Activated T-cell treated with anti-CD3 and anti-CD28 coated beads, Interleukin-2, amount 50 U/mL, for 4 hours (primary cell): ENCODE measurements at regions not wholly inside any gene's neighbourhood (a gene's known extent, or its start where the extent isn't known, plus 50 kb on each side); places are given as distances from the start of the nearest gene placed in this dataset.

Experiments used
- ATAC-seq, 2 donors: fragments of 200-7000 bp; cut with Tn5 transposase; one replicate each; pipeline ENCODE4 v1.10.0; 2021
- DNase-seq: peaks from one replicate; pipeline ENCODE4 v3.0.0-alpha.2; 2020
- H3K27me3 Mint-ChIP-seq: one replicate; pipeline ENCODE4 v1.8.0; 2021; ENCODE audit warnings: low read depth, mixed read lengths
- H3K36me3 Mint-ChIP-seq: one replicate; pipeline ENCODE4 v1.8.0; 2022; ENCODE audit warnings: mixed read lengths; ENCODE audit not compliant: insufficient read depth
- H3K4me1 Mint-ChIP-seq: one replicate; pipeline ENCODE4 v1.8.0; 2021; ENCODE audit warnings: low read depth, mixed read lengths
- H3K4me3 Mint-ChIP-seq: one replicate; pipeline ENCODE4 v1.8.0; 2021; ENCODE audit warnings: mild to moderate bottlenecking, moderate library complexity, mixed read lengths
- H3K9me3 Mint-ChIP-seq: one replicate; pipeline ENCODE4 v1.8.0; 2021; ENCODE audit warnings: mixed read lengths

GRCh38 chr3:86629511-86629910 lies 361.4 kb downstream of the VGLL3 start:
- Mint-ChIP-seq H3K9me3 (peaks cover 3% of the 10 kb centered on the region), H3K4me1 (no peaks in the 10 kb centered on the region), H3K36me3 (no peaks in the 10 kb centered on the region), H3K4me3 (no peak overlapping the region), H3K27me3 (no peaks in the 10 kb centered on the region)
- no peak for ATAC-seq
- DNase-seq = no peak

GRCh38 chr3:86624192-86624591 lies 366.8 kb downstream of the VGLL3 start:
- H3K4me1 Mint-ChIP-seq = no peaks in the 10 kb centered on the region
- peaks cover 6% of the 10 kb centered on the region for H3K9me3 Mint-ChIP-seq
- H3K27me3 Mint-ChIP-seq = no peaks in the 10 kb centered on the region
- H3K4me3 Mint-ChIP-seq = no peak overlapping the region
- ATAC-seq (no peak), DNase-seq (no peak)
- H3K36me3 Mint-ChIP-seq = no peaks in the 10 kb centered on the region

GRCh38 chr3:86618706-86619105 lies 372.2 kb downstream of the VGLL3 start:
- peaks cover 19% of the 10 kb centered on the region for H3K9me3 Mint-ChIP-seq
- H3K27me3 Mint-ChIP-seq = no peaks in the 10 kb centered on the region
- H3K36me3 Mint-ChIP-seq = no peaks in the 10 kb centered on the region
- DNase-seq (no peak), ATAC-seq (no peak)
- no peaks in the 10 kb centered on the region for H3K4me1 Mint-ChIP-seq
- no peak overlapping the region for H3K4me3 Mint-ChIP-seq

- Mint-ChIP-seq H3K36me3 (no peaks in the 10 kb centered on the region), H3K9me3 (peaks cover 9% of the 10 kb centered on the region), H3K4me1 (no peaks in the 10 kb centered on the region), H3K4me3 (no peak overlapping the region), H3K27me3 (no peaks in the 10 kb centered on the region)
- no peak for ATAC-seq
- DNase-seq = no peak
Measured at GRCh38 chr3:86605166-86605565, 385.8 kb downstream of the VGLL3 start.

GRCh38 chr3:86595696-86596095 lies 395.3 kb downstream of the VGLL3 start:
- Mint-ChIP-seq H3K9me3 (peaks cover 18% of the 10 kb centered on the region), H3K27me3 (no peaks in the 10 kb centered on the region)

GRCh38 chr3:86594838-86595237 lies 396.1 kb downstream of the VGLL3 start:
- Mint-ChIP-seq H3K4me1 (no peaks in the 10 kb centered on the region), H3K27me3 (no peaks in the 10 kb centered on the region), H3K9me3 (peaks cover 14% of the 10 kb centered on the region), H3K36me3 (no peaks in the 10 kb centered on the region), H3K4me3 (no peak overlapping the region)
- DNase-seq (no peak), ATAC-seq (no peak)

More at GRCh38 chr3:86595696-86596095, 395.3 kb downstream of the VGLL3 start:
- Mint-ChIP-seq H3K36me3 (no peaks in the 10 kb centered on the region), H3K4me3 (no peak overlapping the region), H3K4me1 (no peaks in the 10 kb centered on the region)
- no peak for ATAC-seq
- DNase-seq = no peak

- Mint-ChIP-seq H3K27me3 (no peaks in the 10 kb centered on the region), H3K36me3 (no peaks in the 10 kb centered on the region), H3K4me1 (no peaks in the 10 kb centered on the region), H3K9me3 (peaks cover 28% of the 10 kb centered on the region), H3K4me3 (no peak overlapping the region)
- no peak for ATAC-seq
- DNase-seq = no peak
Measured at GRCh38 chr3:86578071-86578470, 412.9 kb downstream of the VGLL3 start.

GRCh38 chr3:86563400-86563970 lies 427.5 kb downstream of the VGLL3 start:
- H3K4me1 Mint-ChIP-seq = no peaks in the 10 kb centered on the region
- DNase-seq (no peak), ATAC-seq (no peak)
- H3K9me3 Mint-ChIP-seq = peaks cover 5% of the 10 kb centered on the region
- no peaks in the 10 kb centered on the region for H3K36me3 Mint-ChIP-seq
- H3K4me3 Mint-ChIP-seq = no peak overlapping the region
- no peaks in the 10 kb centered on the region for H3K27me3 Mint-ChIP-seq

GRCh38 chr3:86562090-86562489 lies 428.9 kb downstream of the VGLL3 start:
- H3K9me3 Mint-ChIP-seq = peaks cover 6% of the 10 kb centered on the region
- no peaks in the 10 kb centered on the region for H3K4me1 Mint-ChIP-seq
- no peak overlapping the region for H3K4me3 Mint-ChIP-seq
- H3K27me3 Mint-ChIP-seq = no peaks in the 10 kb centered on the region
- no peaks in the 10 kb centered on the region for H3K36me3 Mint-ChIP-seq
- ATAC-seq (no peak), DNase-seq (no peak)

- no peak overlapping the region for H3K4me3 Mint-ChIP-seq
- no peaks in the 10 kb centered on the region for H3K4me1 Mint-ChIP-seq
- DNase-seq = no peak
- ATAC-seq = no peak
- no peaks in the 10 kb centered on the region for H3K36me3 Mint-ChIP-seq
- H3K9me3 Mint-ChIP-seq = peaks cover 6% of the 10 kb centered on the region
- H3K27me3 Mint-ChIP-seq = no peaks in the 10 kb centered on the region
Measured at GRCh38 chr3:86561215-86561614, 429.7 kb downstream of the VGLL3 start.

- ATAC-seq = no peak
- H3K9me3 Mint-ChIP-seq = peaks cover 9% of the 10 kb centered on the region
- no peaks in the 10 kb centered on the region for H3K27me3 Mint-ChIP-seq
- H3K4me3 Mint-ChIP-seq = no peak overlapping the region
- no peaks in the 10 kb centered on the region for H3K4me1 Mint-ChIP-seq
- H3K36me3 Mint-ChIP-seq = no peaks in the 10 kb centered on the region
- no peak for DNase-seq
Measured at GRCh38 chr3:86554383-86554782, 436.6 kb downstream of the VGLL3 start.

GRCh38 chr3:86547692-86548091 lies 443.3 kb downstream of the VGLL3 start:
- Mint-ChIP-seq H3K9me3 (peaks cover 6% of the 10 kb centered on the region), H3K36me3 (no peaks in the 10 kb centered on the region)
- no peak for ATAC-seq

GRCh38 chr3:86537171-86537570 lies 453.8 kb downstream of the VGLL3 start:
- no peaks in the 10 kb centered on the region for H3K4me1 Mint-ChIP-seq
- no peaks in the 10 kb centered on the region for H3K36me3 Mint-ChIP-seq
- no peaks in the 10 kb centered on the region for H3K27me3 Mint-ChIP-seq
- DNase-seq (no peak), ATAC-seq (no peak)
- peaks cover 12% of the 10 kb centered on the region for H3K9me3 Mint-ChIP-seq
- no peak overlapping the region for H3K4me3 Mint-ChIP-seq

More at GRCh38 chr3:86547692-86548091, 443.3 kb downstream of the VGLL3 start:
- H3K4me3 Mint-ChIP-seq = no peak overlapping the region
- H3K4me1 Mint-ChIP-seq = no peaks in the 10 kb centered on the region
- DNase-seq = no peak
- no peaks in the 10 kb centered on the region for H3K27me3 Mint-ChIP-seq

GRCh38 chr3:86519819-86520218 lies 471.1 kb downstream of the VGLL3 start:
- ATAC-seq (no peak), DNase-seq (no peak)
- no peaks in the 10 kb centered on the region for H3K4me1 Mint-ChIP-seq
- no peaks in the 10 kb centered on the region for H3K36me3 Mint-ChIP-seq
- no peak overlapping the region for H3K4me3 Mint-ChIP-seq
- H3K27me3 Mint-ChIP-seq = no peaks in the 10 kb centered on the region
- peaks cover 6% of the 10 kb centered on the region for H3K9me3 Mint-ChIP-seq

GRCh38 chr3:86481636-86482035 lies 509.3 kb downstream of the VGLL3 start:
- ATAC-seq = no peak
- H3K4me3 Mint-ChIP-seq = no peak overlapping the region
- DNase-seq = no peak
- H3K36me3 Mint-ChIP-seq = no peaks in the 10 kb centered on the region
- H3K9me3 Mint-ChIP-seq = peaks cover 21% of the 10 kb centered on the region
- H3K4me1 Mint-ChIP-seq = no peaks in the 10 kb centered on the region
- no peaks in the 10 kb centered on the region for H3K27me3 Mint-ChIP-seq

- Mint-ChIP-seq H3K4me3 (no peak overlapping the region), H3K27me3 (no peaks in the 10 kb centered on the region), H3K36me3 (no peaks in the 10 kb centered on the region), H3K9me3 (peaks cover 21% of the 10 kb centered on the region), H3K4me1 (no peaks in the 10 kb centered on the region)
- ATAC-seq (no peak), DNase-seq (no peak)
Measured at GRCh38 chr3:86481031-86481430, 509.9 kb downstream of the VGLL3 start.
